LNCaP clone FGC (cell line): ENCODE measurements at regions not wholly inside any gene's neighbourhood (a gene's known extent, or its start where the extent isn't known, plus 50 kb on each side); places are given as distances from the start of the nearest gene placed in this dataset.

Experiments
- DNase-seq: peaks from one replicate; pipeline ENCODE4 v3.0.0-alpha.2; 2011; ENCODE audit warnings: low read depth
- H3K4me3 ChIP-seq: 2 replicates; pipeline ENCODE4 v1.5.1; 2011; ENCODE audit warnings: mild to moderate bottlenecking, low read depth, low read length, control low read depth
- TF ChIP-seq, protein P1 (sequence below): IDR thresholded peaks from 2 replicates; pipeline ENCODE4 v1.5.1; 2012; ENCODE audit warnings: mild to moderate bottlenecking; ENCODE audit not compliant: control insufficient read depth, insufficient read depth; ENCODE audit errors: extremely low read depth

DNA sequence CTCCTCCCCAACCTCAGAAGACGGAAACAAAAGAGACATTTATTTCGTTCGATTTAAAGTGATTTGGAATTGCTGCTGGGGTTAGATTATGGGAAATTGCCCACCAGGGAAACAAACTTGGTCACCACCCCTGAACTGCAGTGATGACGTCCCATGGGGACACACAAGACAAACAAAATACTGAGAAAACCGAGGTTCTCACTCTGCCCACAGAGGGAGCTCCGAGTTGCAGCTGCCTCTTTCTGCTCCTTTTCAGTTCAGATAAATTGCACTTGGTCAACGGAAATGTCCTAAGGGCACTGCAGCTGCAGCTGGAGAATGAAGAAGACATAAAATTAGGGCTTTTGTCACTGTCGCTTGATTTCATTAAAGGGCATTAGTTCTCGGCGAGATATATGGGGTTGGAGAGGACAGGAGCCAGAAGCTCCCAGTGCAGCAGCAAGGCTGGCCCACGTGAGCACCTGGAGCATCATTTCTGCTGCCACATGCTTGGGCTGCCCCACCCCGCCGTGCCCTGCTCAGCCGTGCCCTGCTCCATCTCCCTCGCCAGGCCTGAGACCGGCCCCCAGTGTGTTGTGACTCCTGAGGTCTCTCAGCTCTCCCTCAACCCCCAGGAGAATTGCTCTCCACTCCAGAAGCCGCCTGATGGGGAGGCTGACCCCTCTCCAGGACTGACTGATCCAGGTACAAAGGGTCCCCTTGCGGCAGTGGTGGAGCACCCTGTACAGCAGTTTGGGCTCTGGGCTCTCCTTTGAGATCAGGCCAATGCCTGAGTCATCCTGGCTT, 231.7 kb upstream of the AJAP1 start:
- DNase-seq = no peak
- no peak overlapping the region for H3K4me3 ChIP-seq
- TF ChIP-seq, protein P1, sequence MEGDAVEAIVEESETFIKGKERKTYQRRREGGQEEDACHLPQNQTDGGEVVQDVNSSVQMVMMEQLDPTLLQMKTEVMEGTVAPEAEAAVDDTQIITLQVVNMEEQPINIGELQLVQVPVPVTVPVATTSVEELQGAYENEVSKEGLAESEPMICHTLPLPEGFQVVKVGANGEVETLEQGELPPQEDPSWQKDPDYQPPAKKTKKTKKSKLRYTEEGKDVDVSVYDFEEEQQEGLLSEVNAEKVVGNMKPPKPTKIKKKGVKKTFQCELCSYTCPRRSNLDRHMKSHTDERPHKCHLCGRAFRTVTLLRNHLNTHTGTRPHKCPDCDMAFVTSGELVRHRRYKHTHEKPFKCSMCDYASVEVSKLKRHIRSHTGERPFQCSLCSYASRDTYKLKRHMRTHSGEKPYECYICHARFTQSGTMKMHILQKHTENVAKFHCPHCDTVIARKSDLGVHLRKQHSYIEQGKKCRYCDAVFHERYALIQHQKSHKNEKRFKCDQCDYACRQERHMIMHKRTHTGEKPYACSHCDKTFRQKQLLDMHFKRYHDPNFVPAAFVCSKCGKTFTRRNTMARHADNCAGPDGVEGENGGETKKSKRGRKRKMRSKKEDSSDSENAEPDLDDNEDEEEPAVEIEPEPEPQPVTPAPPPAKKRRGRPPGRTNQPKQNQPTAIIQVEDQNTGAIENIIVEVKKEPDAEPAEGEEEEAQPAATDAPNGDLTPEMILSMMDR = no peak

DNA sequence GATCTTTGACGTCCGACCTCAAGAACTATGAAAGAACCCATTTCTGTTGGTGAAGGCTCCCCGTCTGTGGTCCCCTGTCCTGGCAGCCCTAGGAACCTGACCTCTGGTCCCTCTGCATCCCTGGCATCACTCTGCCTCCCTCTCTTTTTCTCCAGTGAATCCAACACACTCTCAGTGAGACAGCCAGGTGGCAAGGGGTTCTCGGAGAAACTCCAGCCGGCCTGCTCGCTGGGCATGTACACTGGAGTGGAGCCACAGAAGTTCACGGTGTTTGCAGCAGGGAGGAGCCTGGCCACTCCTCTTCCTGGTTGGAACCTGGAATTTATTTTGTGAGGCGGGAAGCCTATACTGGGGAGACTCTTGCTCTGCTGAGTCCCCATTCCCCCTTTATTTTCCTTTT, 230.2 kb upstream of the AJAP1 start:
- no peak for DNase-seq
- no peak overlapping the region for H3K4me3 ChIP-seq
- TF ChIP-seq, protein P1 = no peak

DNA sequence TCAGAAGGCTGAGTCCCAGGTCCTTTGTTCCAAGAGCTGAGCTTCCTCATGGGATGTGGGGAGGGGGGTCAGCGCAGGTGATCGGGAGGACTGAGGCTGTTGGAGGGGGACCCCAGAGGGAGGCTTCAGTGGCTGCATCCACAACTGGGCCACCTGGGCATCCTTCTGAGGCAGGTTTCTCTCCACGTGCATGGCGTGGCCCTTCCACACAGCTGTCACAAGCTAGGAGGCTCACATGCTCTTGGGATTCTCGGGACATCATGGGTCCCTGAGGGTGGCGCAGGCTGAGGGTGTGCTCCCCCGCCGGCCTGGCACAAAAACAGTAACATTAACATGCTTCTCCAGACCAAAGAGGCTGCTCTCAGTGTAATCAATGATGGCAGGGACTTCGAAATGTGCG, 229.6 kb upstream of the AJAP1 start:
- TF ChIP-seq, protein P1 = no peak
- no peak overlapping the region for H3K4me3 ChIP-seq
- DNase-seq = no peak

DNA sequence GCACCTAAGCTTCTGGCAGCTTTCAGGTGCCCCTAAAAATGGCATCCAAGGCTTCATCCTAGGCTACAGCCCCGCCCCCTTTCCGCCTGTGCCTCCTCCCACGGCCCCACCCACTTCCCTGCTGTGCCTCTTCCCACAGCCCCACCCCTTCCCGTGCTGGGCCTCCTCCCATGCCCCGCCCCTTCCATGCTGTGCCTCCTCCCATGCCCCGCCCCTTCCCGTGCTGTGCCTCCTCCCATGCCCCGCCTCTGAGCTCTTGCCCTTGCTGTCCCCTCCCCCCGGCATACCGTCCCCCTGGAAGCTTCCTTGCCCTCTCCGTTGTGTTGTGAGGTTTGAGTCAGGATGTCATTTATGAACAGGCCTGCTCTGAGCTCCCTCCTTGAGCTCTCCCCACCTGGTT, 228.5 kb upstream of the AJAP1 start:
- TF ChIP-seq, protein P1 = no peak
- no peak for DNase-seq
- H3K4me3 ChIP-seq = no peak overlapping the region

DNA sequence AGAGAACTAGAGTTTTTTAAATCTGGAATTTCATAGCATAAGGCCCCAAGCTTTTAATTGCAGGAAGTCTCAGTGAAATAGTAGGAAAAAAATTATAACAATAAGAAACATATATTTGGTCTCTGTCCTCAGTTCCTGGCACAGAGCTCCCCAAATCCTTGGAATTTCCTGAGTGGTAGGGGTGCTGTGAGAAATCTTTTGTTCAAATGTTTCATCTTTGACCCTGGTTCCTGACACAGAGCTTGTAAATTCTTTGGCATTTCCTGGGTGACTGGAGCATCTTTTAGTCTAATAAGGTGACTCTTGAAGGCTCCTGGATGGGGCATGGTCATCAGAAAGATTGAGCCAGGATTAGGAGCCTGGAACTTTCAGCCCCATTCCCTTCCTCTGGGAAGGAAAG, 225.7 kb upstream of the AJAP1 start:
- TF ChIP-seq, protein P1 = no peak
- H3K4me3 ChIP-seq = no peak overlapping the region
- DNase-seq = no peak

DNA sequence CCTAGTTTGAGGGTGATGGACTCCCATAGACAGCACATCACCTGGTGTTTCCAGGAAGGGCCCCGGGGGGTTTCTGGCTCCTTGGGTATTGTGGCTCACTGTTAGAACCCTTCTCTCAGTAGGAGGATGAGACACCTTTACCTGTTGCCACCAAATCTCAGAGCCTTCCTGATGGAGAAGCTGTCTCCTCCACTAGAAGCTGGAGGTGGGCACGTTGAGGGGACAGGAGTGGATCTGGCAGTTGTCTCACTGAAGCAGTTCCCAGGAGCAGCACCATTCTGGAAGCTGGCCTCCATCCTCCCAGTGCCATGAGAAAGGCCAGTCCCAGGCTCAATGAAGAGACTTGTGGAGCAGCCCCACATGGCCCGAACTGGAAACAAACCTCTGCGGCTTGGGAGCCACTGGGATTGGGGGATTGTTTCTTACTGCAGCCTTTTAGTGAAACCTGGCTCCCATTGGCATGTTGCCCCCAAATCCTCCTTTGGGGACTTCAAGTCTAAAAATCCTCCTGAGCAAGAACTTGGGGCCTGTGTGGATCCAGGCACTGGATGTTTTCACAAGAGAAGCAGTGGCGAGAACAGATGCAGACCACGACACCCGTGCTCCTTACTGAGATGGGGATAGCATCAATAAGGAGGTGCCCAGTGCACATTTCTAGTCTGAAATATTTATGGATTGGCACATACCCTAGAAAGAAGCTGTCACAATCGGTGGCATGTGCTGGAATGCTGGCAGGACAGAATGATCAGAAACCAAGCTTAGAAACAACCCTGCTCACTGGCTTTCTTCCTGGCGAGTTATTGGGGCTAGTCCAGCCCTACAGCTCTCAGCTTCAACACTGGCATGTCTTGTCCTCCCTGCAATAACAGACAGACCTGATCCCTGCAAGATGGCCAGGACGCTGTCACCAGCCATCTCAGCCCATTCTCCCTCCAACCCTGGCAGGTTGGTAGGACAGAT, 223.7 kb upstream of the AJAP1 start:
- no peak for DNase-seq
- H3K4me3 ChIP-seq = no peak overlapping the region
- TF ChIP-seq, protein P1 = no peak

DNA sequence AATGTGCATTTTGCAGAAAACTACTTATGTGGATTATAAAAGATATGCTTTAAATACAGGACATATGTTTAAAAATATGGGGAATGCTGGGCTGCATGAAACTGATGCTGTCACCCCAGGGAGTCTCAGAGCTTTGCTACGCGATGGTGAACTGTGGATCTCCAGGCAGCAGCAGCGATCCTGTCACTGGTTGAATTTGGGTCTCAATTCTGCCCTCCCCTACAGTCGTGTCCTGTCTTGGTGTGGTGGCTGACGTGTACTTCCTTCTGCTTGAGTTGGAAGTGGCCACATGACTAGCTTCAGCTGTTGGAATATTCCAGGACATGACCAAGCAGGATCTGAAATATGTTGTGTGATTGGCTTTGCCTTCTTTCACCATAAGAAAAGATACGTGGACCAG, 222.9 kb upstream of the AJAP1 start:
- TF ChIP-seq, protein P1 = no peak
- H3K4me3 ChIP-seq = no peak overlapping the region

More for the DNA sequence above, 222.9 kb upstream of the AJAP1 start:
- no peak for DNase-seq
